GM12891 (cell line): ENCODE measurements at regions not wholly inside any gene's neighbourhood (a gene's known extent, or its start where the extent isn't known, plus 50 kb on each side); places are given as distances from the start of the nearest gene placed in this dataset.

Source experiments
- POLR2A ChIP-seq: IDR thresholded peaks from 2 replicates; pipeline ENCODE4 v1.6.1; 2011; ENCODE audit warnings: low read depth, low read length, control low read depth
- POLR2AphosphoS5 ChIP-seq: IDR thresholded peaks from 2 replicates; pipeline ENCODE4 v1.6.1; 2011; ENCODE audit warnings: low read depth, low read length, control low read depth
- POU2F2 ChIP-seq: IDR thresholded peaks from 2 replicates; pipeline ENCODE4 v1.6.1; 2011; ENCODE audit warnings: low read depth, mild to moderate bottlenecking, control low read depth, low read length, moderate library complexity
- SPI1 ChIP-seq: IDR thresholded peaks from 2 replicates; pipeline ENCODE4 v1.6.1; 2011; ENCODE audit warnings: low read depth, low read length, control low read depth
- TAF1 ChIP-seq: IDR thresholded peaks from 2 replicates; pipeline ENCODE4 v1.6.1; 2011; ENCODE audit warnings: low read depth, low read length, control low read depth

GRCh38 chr4:59200992-59201391 lies 1999.1 kb upstream of the ADGRL3 start:
- TF ChIP-seq POLR2AphosphoS5: no peak
- no peak for TF ChIP-seq POLR2A
- no peak for TF ChIP-seq POU2F2
- no peak for TF ChIP-seq SPI1
- TF ChIP-seq TAF1: no peak
